GM12872 (cell line): ENCODE measurements at regions not wholly inside any gene's neighbourhood (a gene's known extent, or its start where the extent isn't known, plus 50 kb on each side); places are given as distances from the start of the nearest gene placed in this dataset.

ENCODE experiments used
- TF ChIP-seq, protein P1 (sequence below): IDR thresholded peaks from 3 replicates; pipeline ENCODE4 v1.5.1; 2011; ENCODE audit warnings: low read depth, mild to moderate bottlenecking, low read length, moderate library complexity; ENCODE audit not compliant: insufficient read depth

DNA sequence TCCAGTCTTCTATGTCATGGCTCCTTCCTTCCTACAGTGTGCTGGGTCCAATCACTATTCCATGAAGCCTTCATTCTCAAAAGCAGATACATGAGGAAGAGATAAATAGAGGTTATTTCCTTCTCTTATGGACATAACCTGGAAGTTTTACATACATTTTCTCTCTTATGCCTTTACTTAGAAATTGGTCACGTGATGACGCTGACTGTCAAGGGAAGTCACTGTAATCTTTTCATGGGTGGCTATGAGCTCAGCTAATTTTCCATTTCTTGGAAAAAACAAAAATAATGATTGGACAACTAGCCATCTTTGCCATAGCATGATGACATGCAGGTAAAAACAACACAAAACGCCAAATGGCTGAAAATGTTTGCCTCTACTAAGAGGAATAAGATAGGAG is 151.6 kb upstream of the PRSS16 start:
- TF ChIP-seq, protein P1, sequence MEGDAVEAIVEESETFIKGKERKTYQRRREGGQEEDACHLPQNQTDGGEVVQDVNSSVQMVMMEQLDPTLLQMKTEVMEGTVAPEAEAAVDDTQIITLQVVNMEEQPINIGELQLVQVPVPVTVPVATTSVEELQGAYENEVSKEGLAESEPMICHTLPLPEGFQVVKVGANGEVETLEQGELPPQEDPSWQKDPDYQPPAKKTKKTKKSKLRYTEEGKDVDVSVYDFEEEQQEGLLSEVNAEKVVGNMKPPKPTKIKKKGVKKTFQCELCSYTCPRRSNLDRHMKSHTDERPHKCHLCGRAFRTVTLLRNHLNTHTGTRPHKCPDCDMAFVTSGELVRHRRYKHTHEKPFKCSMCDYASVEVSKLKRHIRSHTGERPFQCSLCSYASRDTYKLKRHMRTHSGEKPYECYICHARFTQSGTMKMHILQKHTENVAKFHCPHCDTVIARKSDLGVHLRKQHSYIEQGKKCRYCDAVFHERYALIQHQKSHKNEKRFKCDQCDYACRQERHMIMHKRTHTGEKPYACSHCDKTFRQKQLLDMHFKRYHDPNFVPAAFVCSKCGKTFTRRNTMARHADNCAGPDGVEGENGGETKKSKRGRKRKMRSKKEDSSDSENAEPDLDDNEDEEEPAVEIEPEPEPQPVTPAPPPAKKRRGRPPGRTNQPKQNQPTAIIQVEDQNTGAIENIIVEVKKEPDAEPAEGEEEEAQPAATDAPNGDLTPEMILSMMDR, result no peak

DNA sequence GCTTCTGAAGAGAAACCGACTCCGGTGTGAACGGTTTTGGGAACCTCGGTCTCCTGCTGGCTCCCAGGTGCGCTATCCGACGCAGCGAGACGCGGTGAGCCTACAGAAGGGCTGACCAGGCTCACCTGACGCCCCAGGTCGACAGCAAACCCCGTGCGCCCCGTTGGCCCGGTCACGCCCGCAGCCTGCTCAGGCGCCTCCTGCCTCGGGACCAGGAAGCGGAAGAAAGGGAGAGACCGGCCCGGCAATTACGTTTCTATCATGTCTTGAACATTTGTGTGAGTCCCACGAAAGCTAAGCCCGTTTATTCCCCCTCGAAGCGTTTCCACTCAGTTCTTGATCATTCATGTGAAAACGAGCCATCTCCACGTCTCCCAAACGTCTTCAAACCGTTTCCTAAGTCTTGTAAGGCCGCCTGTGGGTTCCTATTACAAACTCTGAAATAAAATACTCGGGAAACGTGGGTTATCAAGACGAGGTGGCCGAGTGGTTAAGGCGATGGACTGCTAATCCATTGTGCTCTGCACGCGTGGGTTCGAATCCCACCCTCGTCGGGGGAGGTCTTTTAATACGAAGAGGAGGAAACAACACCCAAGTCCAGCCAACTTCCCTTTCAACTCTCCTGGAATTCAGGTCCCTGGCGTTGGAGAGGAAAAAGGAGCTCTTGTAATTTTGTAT is 150.5 kb upstream of the PRSS16 start:
- TF ChIP-seq, protein P1, result no peak

DNA sequence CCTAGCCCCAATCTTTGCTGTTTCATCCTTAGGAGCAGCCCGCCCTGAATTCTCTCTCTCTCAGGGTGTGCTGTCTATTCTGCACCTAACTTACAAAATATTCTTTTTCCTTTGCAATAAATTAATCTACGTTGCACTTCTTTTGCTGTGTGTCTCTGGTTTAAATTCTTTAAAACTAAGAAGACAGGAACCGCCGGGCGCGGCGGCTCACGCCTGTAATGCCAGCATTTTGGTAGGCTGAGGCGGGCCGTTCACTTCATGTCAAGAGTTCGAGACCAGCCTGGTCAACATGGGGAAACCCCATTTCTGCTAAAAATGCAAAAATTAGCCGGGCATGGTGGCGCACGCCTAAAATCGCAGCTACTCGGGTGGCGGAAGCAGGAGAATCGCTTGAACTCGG is 148.5 kb upstream of the PRSS16 start:
- TF ChIP-seq, protein P1, result no peak

DNA sequence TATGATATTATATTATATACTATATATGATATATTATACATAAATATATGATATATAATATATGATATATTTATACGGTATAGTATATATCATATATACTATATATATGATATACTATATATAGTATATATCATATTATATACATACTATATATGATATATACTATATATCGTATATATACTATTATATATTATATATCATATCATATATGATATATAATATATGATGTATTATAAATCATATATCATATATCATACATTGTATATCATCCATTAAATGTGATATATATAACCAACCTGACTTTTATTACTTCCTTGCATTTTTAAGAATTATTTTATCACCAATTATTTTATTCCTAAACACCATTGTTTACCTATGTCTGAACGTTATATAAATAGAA is 146.6 kb upstream of the PRSS16 start:
- TF ChIP-seq, protein P1, result no peak

DNA sequence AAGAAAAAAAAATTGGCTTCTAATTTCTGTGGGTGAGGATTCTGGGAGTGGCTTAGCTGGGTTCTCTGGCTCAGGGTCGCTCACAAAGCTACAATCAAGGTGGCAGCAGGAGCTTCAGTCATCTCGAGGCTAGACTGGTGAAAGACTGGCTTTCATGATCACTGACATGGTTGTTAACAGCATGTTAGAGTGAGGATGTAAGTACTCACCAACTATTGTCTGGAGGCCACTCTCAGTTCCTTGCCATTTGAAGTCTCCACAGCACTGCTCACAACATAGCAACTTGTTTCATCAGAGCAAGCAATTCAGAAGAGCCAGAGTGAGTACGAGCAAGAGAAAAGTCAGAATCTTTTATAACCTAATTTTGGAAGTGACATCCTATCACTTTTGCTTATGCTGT is 145.7 kb upstream of the PRSS16 start:
- TF ChIP-seq, protein P1, result no peak

DNA sequence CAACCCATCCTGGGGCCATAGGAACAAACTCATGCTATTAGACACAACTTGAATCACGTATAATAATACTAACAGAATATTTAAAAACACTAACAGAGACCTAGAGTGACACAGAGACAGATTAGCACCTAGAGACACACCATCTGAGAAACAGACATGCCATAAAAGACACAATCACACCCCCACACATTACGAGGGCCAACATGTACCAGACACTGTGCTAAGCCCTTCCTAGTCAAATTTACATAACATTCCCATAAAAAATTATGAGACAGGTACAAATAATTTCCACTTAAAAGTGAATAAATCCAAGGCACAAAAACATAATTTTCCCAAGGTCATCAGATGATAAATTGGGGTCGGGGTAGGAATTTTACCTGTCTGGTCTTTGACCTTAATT is 141.1 kb upstream of the PRSS16 start:
- TF ChIP-seq, protein P1, result no peak

DNA sequence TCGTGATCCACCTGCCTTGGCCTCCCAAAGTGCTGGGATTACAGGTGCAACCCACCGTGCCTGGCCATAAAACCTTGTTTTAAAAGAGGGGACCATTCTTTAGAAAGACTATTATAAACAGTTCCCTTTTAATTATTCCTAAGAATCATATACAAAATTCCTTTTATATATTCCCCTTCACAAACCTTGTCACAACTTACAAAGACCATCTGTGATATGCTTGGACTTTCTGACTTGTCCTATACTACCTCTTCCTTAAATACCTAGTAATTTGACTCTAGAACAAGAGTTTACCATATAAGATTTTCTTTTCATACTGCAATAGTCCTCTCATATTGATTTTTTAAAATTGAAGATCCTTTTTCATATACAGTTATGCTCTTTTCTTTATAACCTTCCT is 135.8 kb upstream of the PRSS16 start:
- TF ChIP-seq, protein P1, result no peak
